ENCODE measurements at regions not wholly inside any gene's neighbourhood (a gene's known extent, or its start where the extent isn't known, plus 50 kb on each side); places are given as distances from the start of the nearest gene placed in this dataset.

DNA sequence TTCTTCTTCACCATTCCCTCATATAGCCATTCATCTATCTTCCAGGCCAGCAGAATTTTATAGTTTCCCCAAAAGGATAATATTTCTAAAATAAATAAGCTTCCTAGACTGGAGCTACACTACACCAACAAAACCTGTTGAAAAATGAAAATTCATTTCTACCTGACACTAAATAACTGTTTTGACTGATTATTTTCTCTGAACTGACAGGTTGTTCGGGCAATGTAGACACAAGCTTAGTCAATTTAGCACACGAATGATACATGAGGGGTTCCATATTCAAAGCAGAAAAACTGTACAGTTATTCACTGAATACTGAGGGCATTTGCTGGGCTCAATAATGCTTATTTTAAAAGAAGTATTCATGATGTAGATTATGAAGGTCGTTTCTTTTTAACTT lies 589.7 kb downstream of the LIG4 start:
- no peak for TF ChIP-seq MAX (IDR thresholded peaks at IDR 0.05)
- TF ChIP-seq POLR2A (IDR thresholded peaks at IDR 0.05; ENCODE audit: borderline replicate concordance, extremely low read depth, insufficient read depth, insufficient read length), result no peak
- TF ChIP-seq CTCF (IDR thresholded peaks at IDR 0.05 in 2 of 3, conservative IDR thresholded peaks at IDR 0.05 in 1 of 3; ENCODE audit: borderline replicate concordance in 1 of 3, insufficient read depth in 1 of 3, low read depth in 2 of 3, low read length in 2 of 3), result no peak
